HCT116 (cell line): ENCODE measurements at regions not wholly inside any gene's neighbourhood (a gene's known extent, or its start where the extent isn't known, plus 50 kb on each side); places are given as distances from the start of the nearest gene placed in this dataset.

Source experiments
- ATAC-seq: fragments of 200-7000 bp; cut with Tn5 transposase; 2 replicates; pipeline ENCODE4 v1.9.1; 2020; ENCODE audit warnings: mild to moderate bottlenecking, moderate library complexity
- BruUV-seq: library from RNA; stranded (reverse); fragments of 400-500 nt; replicated peaks from 2 replicates; lab custom pipeline; 2021; lab: Mats Ljungman, UMichigan
- CTCF ChIA-PET: fragments of 300-600 bp; sonication (Branson Sonifier 250); formaldehyde crosslinking; loops from one replicate; lab custom pipeline; 2021; ENCODE audit warnings: antibody characterized with exemption; lab: Charles Lee
- POLR2A ChIA-PET: fragments of 300-600, 350-600 bp; sonication (Branson Sonifier 250); formaldehyde crosslinking; loops from one replicate; lab custom pipeline; 2021; ENCODE audit warnings: antibody characterized with exemption; lab: Charles Lee
- RAD21 ChIA-PET, 2 experiments: fragments of 300-600 bp; sonication (Branson Sonifier 250); formaldehyde crosslinking; loops; one replicate each; lab custom pipeline; 2023; ENCODE audit warnings: low total read pairs in 2 of 2; ENCODE audit not compliant: uncharacterized antibody in 2 of 2, unreplicated experiment in 2 of 2, low non-redundant PET in 1 of 2; lab: Charles Lee
- DNase-seq: peaks from one replicate; pipeline ENCODE4 v3.0.0-alpha.2; 2010; ENCODE audit warnings: low read depth, low spot score
- H2AFZ ChIP-seq: fragments of 200-600 bp; shearing (Covaris generic), sonication (generic); 2 replicates; pipeline ENCODE4 v1.6.1; 2017; ENCODE audit warnings: low read depth, mixed run types, mixed read lengths, antibody characterized with exemption, low read length; ENCODE audit not compliant: poor library complexity, severe bottlenecking
- H3K27ac ChIP-seq: 2 replicates; pipeline ENCODE4 v1.5.1; 2012; ENCODE audit warnings: low read depth, low read length
- H3K27me3 ChIP-seq: fragments of 200-600 bp; sonication (generic); 2 replicates; pipeline ENCODE4 v1.6.1; 2016; ENCODE audit warnings: mixed run types, low read length, mixed read lengths; ENCODE audit not compliant: insufficient read depth
- H3K36me3 ChIP-seq, 2 experiments: fragments of 200-500 bp in 1 of 2; fragments of 200-600 bp in 1 of 2; sonication (Bioruptor generic) in 1 of 2; sonication (generic) in 1 of 2; 2 replicates each; pipeline versions ENCODE4 v1.5.1 to v1.6.1; 2014 to 2016; ENCODE audit warnings: low read length in 2 of 2, inconsistent platforms in 1 of 2, mixed read lengths in 1 of 2, mixed run types in 1 of 2; ENCODE audit not compliant: insufficient read depth in 2 of 2, control insufficient read depth in 1 of 2
- H3K4me1 ChIP-seq, 2 experiments: fragments of 200-600 bp in 1 of 2; sonication (generic) in 1 of 2; 2 replicates each; pipeline versions ENCODE4 v1.5.1 to v1.6.1; 2012 to 2017; ENCODE audit warnings: low read length in 2 of 2, inconsistent platforms in 1 of 2, mild to moderate bottlenecking in 1 of 2, mixed read lengths in 1 of 2, mixed run types in 1 of 2, moderate library complexity in 1 of 2; ENCODE audit not compliant: insufficient read depth in 2 of 2, control insufficient read depth in 1 of 2
- H3K4me2 ChIP-seq: fragments of 200-600 bp; sonication (generic); 2 replicates; pipeline ENCODE4 v1.6.1; 2017; ENCODE audit warnings: mixed run types, low read length, mixed read lengths
- H3K4me3 ChIP-seq, 2 experiments: fragments of 200-600 bp in 1 of 2; sonication (generic) in 1 of 2; replicated peaks in 1 of 2; 2 replicates each; pipeline ENCODE4 v1.5.1; 2011 to 2016; ENCODE audit warnings: low read length in 2 of 2, control low read depth in 1 of 2, low read depth in 1 of 2, mild to moderate bottlenecking in 1 of 2, mixed read lengths in 1 of 2, mixed run types in 1 of 2
- H3K79me2 ChIP-seq: fragments of 200-600 bp; sonication (generic); 2 replicates; pipeline ENCODE4 v1.6.1; 2017; ENCODE audit warnings: mild to moderate bottlenecking, mixed run types, low read length, moderate library complexity, mixed read lengths; ENCODE audit not compliant: insufficient read depth
- H3K9ac ChIP-seq: fragments of 200-600 bp; sonication (generic); 2 replicates; pipeline ENCODE4 v1.6.1; 2016; ENCODE audit warnings: low read length, mixed read lengths
- H3K9me2 ChIP-seq: fragments of 200-600 bp; sonication (generic), shearing (Covaris generic); 2 replicates; pipeline ENCODE4 v1.6.1; 2017; ENCODE audit warnings: mixed run types, mild to moderate bottlenecking, moderate library complexity; ENCODE audit not compliant: insufficient read depth
- H3K9me3 ChIP-seq, 2 experiments: fragments of 200-500 bp in 1 of 2; fragments of 200-600 bp in 1 of 2; sonication (Bioruptor generic) in 1 of 2; sonication (generic) in 1 of 2; 2 replicates each; pipeline ENCODE4 v1.6.1; 2014 to 2017; ENCODE audit warnings: low read length in 2 of 2, mixed read lengths in 2 of 2, inconsistent platforms in 1 of 2, low read depth in 1 of 2, mild to moderate bottlenecking in 1 of 2, mixed run types in 1 of 2, moderate library complexity in 1 of 2; ENCODE audit not compliant: control insufficient read depth in 1 of 2, insufficient read depth in 1 of 2
- H4K20me1 ChIP-seq: fragments of 200-600 bp; sonication (generic), shearing (Covaris generic); 2 replicates; pipeline ENCODE4 v1.6.1; 2017; ENCODE audit warnings: mixed run types, mild to moderate bottlenecking, moderate library complexity; ENCODE audit not compliant: insufficient read depth
- CBX3 ChIP-seq: IDR thresholded peaks from 2 replicates; pipeline ENCODE4 v1.6.1; 2012; ENCODE audit warnings: low read depth
- ELF1 ChIP-seq: IDR thresholded peaks from 2 replicates; pipeline ENCODE4 v1.6.1; 2012; ENCODE audit warnings: low read depth, borderline replicate concordance
- FOSL1 ChIP-seq: IDR thresholded peaks from 2 replicates; pipeline ENCODE4 v1.6.1; 2012; ENCODE audit warnings: low read depth
- POLR2AphosphoS5 ChIP-seq: IDR thresholded peaks from 2 replicates; pipeline ENCODE4 v1.6.1; 2011; ENCODE audit warnings: mild to moderate bottlenecking, low read depth, low read length, moderate library complexity
- RAD21 ChIP-seq: IDR thresholded peaks from 2 replicates; pipeline ENCODE4 v1.6.1; 2012; ENCODE audit warnings: low read depth, mild to moderate bottlenecking
- REST ChIP-seq: IDR thresholded peaks from 2 replicates; pipeline ENCODE4 v1.6.1; 2012; ENCODE audit warnings: low read depth
- SRF ChIP-seq: IDR thresholded peaks from 2 replicates; pipeline ENCODE4 v1.6.1; 2012; ENCODE audit warnings: low read depth
- YY1 ChIP-seq: IDR thresholded peaks from 2 replicates; pipeline ENCODE4 v1.6.1; 2011; ENCODE audit warnings: low read length, low read depth, moderate library complexity, mild to moderate bottlenecking; ENCODE audit not compliant: insufficient replicate concordance; ENCODE audit errors: extremely low read depth
- ZBTB33 ChIP-seq: IDR thresholded peaks from 2 replicates; pipeline ENCODE4 v1.6.1; 2011; ENCODE audit warnings: mild to moderate bottlenecking, low read length, moderate library complexity; ENCODE audit not compliant: insufficient replicate concordance; ENCODE audit errors: extremely low read depth
- intact Hi-C: fragments of 100-400 bp; cut with micrococcal nuclease; formaldehyde crosslinking; loops from 2 replicates; pipeline ENCODE4 v1.10.0; 2022

GRCh38 chr6:139494376-139494990, 120.0 kb upstream of the CITED2 start:
- intact Hi-C loops: no loop called here
- Histone ChIP-seq H3K27ac (no peak overlapping the region), H3K9me3 (no peaks in the 10 kb centered on the region), H3K79me2 (no peaks in the 10 kb centered on the region), H3K9ac (no peak overlapping the region), H3K9me2 (no peaks in the 10 kb centered on the region), H3K27me3 (no peaks in the 10 kb centered on the region), H2AFZ (no peak overlapping the region), H3K4me2 (no peak overlapping the region), H3K4me1 (no peaks in the 10 kb centered on the region), H3K36me3 (no peaks in the 10 kb centered on the region), H4K20me1 (no peaks in the 10 kb centered on the region), H3K4me3 (no peak overlapping the region)
- ATAC-seq (no peak), DNase-seq (no peak)
- ChIA-PET POLR2A (no interaction called here), CTCF (no interaction called here), RAD21 (no interaction called here)
- TF ChIP-seq ZBTB33 (no peak), YY1 (no peak), ELF1 (no peak), CBX3 (no peak), SRF (no peak), FOSL1 (no peak)
- no TSS peak for BruUV-seq

GRCh38 chr6:139490482-139490881, 116.0 kb upstream of the CITED2 start:
- no peak for TF ChIP-seq POLR2AphosphoS5
- TF ChIP-seq FOSL1: no peak
- TF ChIP-seq REST: no peak
- TF ChIP-seq RAD21: no peak
- Histone ChIP-seq H3K4me2 (no peak overlapping the region), H4K20me1 (no peaks in the 10 kb centered on the region), H3K9me3 (no peaks in the 10 kb centered on the region), H3K9ac (no peak overlapping the region), H3K36me3 (no peaks in the 10 kb centered on the region), H3K27me3 (no peaks in the 10 kb centered on the region), H3K9me2 (no peaks in the 10 kb centered on the region), H3K27ac (no peak overlapping the region), H3K4me3 (no peak overlapping the region), H3K79me2 (no peaks in the 10 kb centered on the region), H2AFZ (peak overlapping the region; percentile 77), H3K4me1 (no peaks in the 10 kb centered on the region)
- no peak for ATAC-seq
- DNase-seq: no peak
- BruUV-seq: no TSS peak
- POLR2A ChIA-PET: no interaction called here
- intact Hi-C loops: no loop called here
- CTCF ChIA-PET: no interaction called here
- RAD21 ChIA-PET: no interaction called here
